ACC112 (cell line): ENCODE measurements at regions not wholly inside any gene's neighbourhood (a gene's known extent, or its start where the extent isn't known, plus 50 kb on each side); places are given as distances from the start of the nearest gene placed in this dataset.

ENCODE experiments used
- H2AFZ ChIP-seq: fragments of 200-600 bp; sonication (generic); one replicate; pipeline ENCODE4 v1.6.0; 2017; ENCODE audit warnings: antibody characterized with exemption, low read length; ENCODE audit not compliant: unreplicated experiment
- H3K27ac ChIP-seq: fragments of 200-600 bp; sonication (generic); 2 replicates; pipeline ENCODE4 v1.5.1; 2014; ENCODE audit warnings: low read depth, mild to moderate bottlenecking, antibody characterized with exemption, low read length, moderate library complexity
- H3K27me3 ChIP-seq: fragments of 200-600 bp; sonication (generic); 2 replicates; pipeline ENCODE4 v1.6.1; 2014; ENCODE audit warnings: mild to moderate bottlenecking, antibody characterized with exemption, low read length, moderate library complexity, mixed read lengths; ENCODE audit not compliant: insufficient read depth
- H3K36me3 ChIP-seq: fragments of 200-600 bp; sonication (generic); 2 replicates; pipeline ENCODE4 v1.6.1; 2016; ENCODE audit warnings: mild to moderate bottlenecking, antibody characterized with exemption, low read length, moderate library complexity, mixed read lengths; ENCODE audit not compliant: insufficient read depth
- H3K4me1 ChIP-seq: fragments of 200-600 bp; sonication (generic); one replicate; pipeline ENCODE4 v1.6.1; 2016; ENCODE audit warnings: low read length, mixed read lengths; ENCODE audit not compliant: insufficient read depth, unreplicated experiment, control insufficient read depth
- H3K4me3 ChIP-seq: fragments of 200-600 bp; sonication (generic); 2 replicates; pipeline ENCODE4 v1.5.1; 2014; ENCODE audit warnings: mild to moderate bottlenecking, low read depth, low read length
- H3K79me2 ChIP-seq: fragments of 200-600 bp; sonication (generic); one replicate; pipeline ENCODE4 v1.6.0; 2016; ENCODE audit warnings: low read length; ENCODE audit not compliant: control insufficient read depth, unreplicated experiment, insufficient read depth

DNA sequence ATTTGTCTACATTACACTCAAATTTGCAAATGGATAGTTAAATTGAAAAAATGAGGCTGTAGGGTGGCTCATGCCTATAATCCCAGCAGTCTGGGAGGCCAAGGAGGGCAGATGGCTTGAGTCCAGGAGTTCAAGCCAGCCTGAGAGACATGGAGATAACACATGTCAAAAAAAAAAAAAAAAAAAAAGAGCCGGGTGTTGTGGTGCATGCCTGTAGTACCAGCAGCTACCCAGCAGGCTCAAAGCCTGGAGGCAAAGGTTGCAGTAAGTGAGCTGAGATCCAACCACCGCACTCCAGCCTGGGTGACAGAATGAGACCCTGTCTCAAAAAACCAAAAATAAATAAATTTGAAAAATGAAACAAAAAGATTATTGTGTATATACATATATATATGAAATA, 119.9 kb upstream of the MGAT4C start:
- Histone ChIP-seq H3K4me1 (peaks cover 5% of the 10 kb centered on the region), H3K4me3 (no peak overlapping the region), H3K36me3 (no peaks in the 10 kb centered on the region), H3K27me3 (no peaks in the 10 kb centered on the region), H3K27ac (no peak overlapping the region), H2AFZ (no peak overlapping the region), H3K79me2 (no peaks in the 10 kb centered on the region)

DNA sequence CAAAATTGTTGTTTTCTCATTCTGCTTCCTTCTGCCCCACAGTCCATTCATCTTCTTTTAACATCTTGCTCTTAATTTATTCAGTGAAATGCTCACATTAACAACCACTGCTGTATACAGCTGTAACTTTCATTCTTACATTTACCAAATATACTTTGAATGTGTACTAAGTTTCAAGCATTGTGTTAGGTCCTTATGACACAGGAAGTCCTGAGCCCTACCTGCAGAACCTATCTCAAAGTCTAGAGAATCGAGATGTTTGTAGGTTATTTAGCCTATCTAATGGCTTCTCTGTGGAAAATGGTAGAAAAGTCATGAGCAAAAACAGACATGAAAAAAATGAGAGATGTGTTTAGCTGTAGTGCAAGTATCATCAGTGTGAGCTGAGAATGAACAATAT, 117.6 kb upstream of the MGAT4C start:
- Histone ChIP-seq H3K79me2 (no peaks in the 10 kb centered on the region), H3K4me1 (no peaks in the 10 kb centered on the region), H3K4me3 (no peak overlapping the region), H3K27ac (no peak overlapping the region), H3K36me3 (no peaks in the 10 kb centered on the region), H3K27me3 (no peaks in the 10 kb centered on the region), H2AFZ (peak overlapping the region; percentile 1)

DNA sequence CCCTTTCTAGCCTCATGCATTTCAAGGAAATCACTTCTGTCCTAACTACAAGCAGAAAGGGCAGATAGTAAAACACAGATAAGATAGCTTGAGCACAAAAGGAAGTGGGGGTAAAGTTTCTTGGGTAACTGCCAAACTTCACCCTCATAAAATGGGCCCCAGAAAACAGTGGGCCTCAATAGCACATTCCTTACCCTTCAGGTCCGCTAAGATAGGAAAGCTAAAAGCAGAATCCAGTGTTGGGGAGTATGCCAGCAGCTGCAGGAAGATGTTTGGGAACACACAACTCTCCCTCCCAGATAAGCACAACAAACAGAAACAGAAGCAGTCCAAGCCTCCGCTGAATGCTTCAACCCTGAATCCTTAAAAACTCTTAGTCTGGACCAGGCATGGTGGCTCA, 110.9 kb upstream of the MGAT4C start:
- no peaks in the 10 kb centered on the region for H3K79me2 ChIP-seq
- no peak overlapping the region for H2AFZ ChIP-seq
- H3K27me3 ChIP-seq = no peaks in the 10 kb centered on the region
- H3K36me3 ChIP-seq = no peaks in the 10 kb centered on the region
- H3K4me1 ChIP-seq = no peaks in the 10 kb centered on the region
- no peak overlapping the region for H3K4me3 ChIP-seq
- no peak overlapping the region for H3K27ac ChIP-seq

DNA sequence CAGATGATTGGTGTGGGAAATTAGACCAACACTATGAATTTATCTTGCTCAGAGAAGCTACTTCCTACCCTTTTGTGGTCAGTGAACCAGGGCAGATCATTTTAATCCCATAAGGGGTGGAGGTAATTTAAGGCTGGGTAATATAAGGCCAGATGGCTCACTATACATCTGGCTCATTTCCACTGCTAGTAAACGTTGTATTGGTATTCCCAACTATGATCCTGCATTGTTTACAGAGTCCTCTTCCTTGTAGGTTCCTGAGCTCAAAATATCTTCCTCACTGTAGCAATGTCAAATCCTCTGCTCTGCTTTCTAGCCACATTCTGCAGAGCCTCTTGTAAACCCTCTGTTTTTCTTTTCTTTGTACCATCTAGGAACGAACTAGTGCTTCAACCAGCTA, 93.0 kb upstream of the MGAT4C start:
- H2AFZ ChIP-seq = peak overlapping the region; percentile 84
- H3K4me1 ChIP-seq = no peaks in the 10 kb centered on the region
- no peak overlapping the region for H3K4me3 ChIP-seq
- no peaks in the 10 kb centered on the region for H3K79me2 ChIP-seq
- no peaks in the 10 kb centered on the region for H3K36me3 ChIP-seq
- no peak overlapping the region for H3K27ac ChIP-seq
- H3K27me3 ChIP-seq = no peaks in the 10 kb centered on the region

DNA sequence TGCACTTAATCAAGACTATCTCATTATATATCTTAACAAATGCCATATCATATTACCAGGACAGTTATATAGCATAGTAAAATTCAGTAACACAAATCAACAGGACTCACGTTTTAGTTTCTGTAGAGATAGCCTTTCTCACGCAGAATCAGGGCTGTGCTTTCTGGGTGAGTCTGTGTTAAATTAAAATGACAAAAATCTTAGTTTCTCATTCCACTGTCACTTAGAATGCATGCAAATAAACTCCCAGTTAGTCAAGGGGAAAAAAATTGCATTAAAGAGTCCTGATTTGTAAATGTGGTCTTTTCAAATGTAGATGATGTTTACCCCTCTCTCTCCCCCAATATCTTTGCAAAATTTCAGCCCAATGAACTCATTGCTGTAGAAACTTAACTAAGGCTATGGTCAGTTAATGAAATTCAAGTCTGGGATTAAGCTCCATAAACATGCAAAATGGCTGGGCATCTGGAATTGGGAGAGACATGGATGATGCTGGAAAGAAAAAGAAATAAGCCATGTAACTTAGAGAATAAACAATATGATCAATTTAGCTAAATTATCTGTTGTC, 77.8 kb upstream of the MGAT4C start:
- H3K4me1 ChIP-seq = no peaks in the 10 kb centered on the region
- no peak overlapping the region for H2AFZ ChIP-seq
- no peak overlapping the region for H3K4me3 ChIP-seq
- no peaks in the 10 kb centered on the region for H3K27me3 ChIP-seq
- no peaks in the 10 kb centered on the region for H3K36me3 ChIP-seq
- H3K79me2 ChIP-seq = no peaks in the 10 kb centered on the region
- H3K27ac ChIP-seq = no peak overlapping the region

DNA sequence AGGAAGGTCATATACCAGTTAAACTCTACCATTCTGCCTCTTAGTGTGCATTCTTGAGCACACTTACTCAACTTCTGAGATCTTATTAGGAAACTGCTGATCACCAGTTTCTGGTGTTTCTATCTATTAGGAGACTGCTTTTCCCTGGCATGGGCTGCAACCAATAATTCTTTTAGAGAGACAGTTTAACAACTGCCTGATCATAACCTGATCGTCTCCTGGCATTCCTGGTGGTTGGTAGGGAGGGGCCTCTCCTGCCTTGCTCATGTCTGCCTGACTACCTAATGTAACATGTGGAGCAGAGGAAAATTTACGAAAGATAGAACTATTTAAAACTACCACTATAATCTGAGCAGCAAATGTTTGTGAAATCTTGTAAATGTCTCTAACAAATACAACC, 75.3 kb upstream of the MGAT4C start:
- Histone ChIP-seq H3K4me3 (no peak overlapping the region), H3K4me1 (no peaks in the 10 kb centered on the region), H3K27me3 (no peaks in the 10 kb centered on the region), H3K79me2 (no peaks in the 10 kb centered on the region), H3K36me3 (no peaks in the 10 kb centered on the region), H3K27ac (no peak overlapping the region), H2AFZ (no peak overlapping the region)

DNA sequence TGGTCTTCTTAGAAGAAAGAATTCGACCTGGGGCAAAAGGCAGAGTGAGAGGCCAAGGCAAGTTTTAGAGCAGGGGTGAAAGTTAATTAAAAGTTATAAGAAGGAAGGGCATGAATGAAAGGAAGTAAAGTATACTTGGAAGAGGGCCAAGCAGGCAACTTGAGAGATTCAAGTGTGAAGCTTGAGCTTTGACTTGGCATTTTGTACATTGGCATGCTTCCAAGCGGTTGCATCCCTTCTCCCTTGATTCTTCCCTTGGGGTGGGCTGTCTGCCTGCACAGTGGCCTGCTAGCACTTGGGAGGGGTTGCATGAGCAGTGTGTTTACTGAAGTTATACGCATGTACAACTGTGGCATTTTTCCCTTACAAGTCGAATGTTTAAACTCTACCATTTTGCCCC, 74.8 kb upstream of the MGAT4C start:
- Histone ChIP-seq H3K27me3 (no peaks in the 10 kb centered on the region), H3K4me3 (no peak overlapping the region), H3K79me2 (no peaks in the 10 kb centered on the region), H3K4me1 (no peaks in the 10 kb centered on the region), H3K27ac (no peak overlapping the region), H2AFZ (no peak overlapping the region), H3K36me3 (no peaks in the 10 kb centered on the region)

DNA sequence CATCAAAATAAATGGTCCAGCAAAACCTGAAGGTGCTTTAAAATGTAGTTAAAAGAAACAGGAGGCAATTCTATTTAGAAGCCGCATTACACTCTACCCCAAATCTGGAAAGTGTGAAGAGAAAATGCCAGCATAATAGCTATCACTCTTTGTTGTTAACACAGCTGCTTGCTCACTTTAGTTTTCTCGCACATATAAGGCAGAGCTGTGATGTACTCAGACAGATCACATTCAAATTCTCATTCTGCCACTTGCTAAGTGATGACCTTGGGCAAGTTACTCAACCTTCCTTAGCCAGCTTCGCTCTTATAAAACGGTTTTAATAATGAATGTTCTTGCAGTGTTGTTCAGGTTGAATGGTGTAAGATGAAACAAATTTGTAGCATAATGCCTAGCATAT, 56.0 kb upstream of the MGAT4C start:
- H3K79me2 ChIP-seq = no peaks in the 10 kb centered on the region

More for the DNA sequence above, 56.0 kb upstream of the MGAT4C start:
- no peak overlapping the region for H2AFZ ChIP-seq
- no peak overlapping the region for H3K4me3 ChIP-seq
- no peaks in the 10 kb centered on the region for H3K4me1 ChIP-seq
- H3K27me3 ChIP-seq = no peaks in the 10 kb centered on the region
- no peak overlapping the region for H3K27ac ChIP-seq
- no peaks in the 10 kb centered on the region for H3K36me3 ChIP-seq
